HUES6 (cell line): ENCODE measurements at regions not wholly inside any gene's neighbourhood (a gene's known extent, or its start where the extent isn't known, plus 50 kb on each side); places are given as distances from the start of the nearest gene placed in this dataset.

Experiments
- H3K27ac ChIP-seq: 2 replicates; pipeline ENCODE4 v1.7.0; 2013; ENCODE audit warnings: low read depth, mild to moderate bottlenecking, low read length, inconsistent platforms
- H3K27me3 ChIP-seq: 2 replicates; pipeline ENCODE4 v1.6.1; 2013; ENCODE audit warnings: low read length; ENCODE audit not compliant: control insufficient read depth, insufficient read depth
- H3K36me3 ChIP-seq: 2 replicates; pipeline ENCODE4 v1.6.1; 2013; ENCODE audit warnings: low read length; ENCODE audit not compliant: control insufficient read depth, insufficient read depth
- H3K4me1 ChIP-seq: 2 replicates; pipeline ENCODE4 v1.6.1; 2013; ENCODE audit warnings: low read length; ENCODE audit not compliant: control insufficient read depth, insufficient read depth
- H3K4me3 ChIP-seq: 2 replicates; pipeline ENCODE4 v1.5.1; 2013; ENCODE audit warnings: low read depth, low read length
- H3K9ac ChIP-seq: one replicate; pipeline ENCODE4 v1.6.1; 2013; ENCODE audit warnings: mild to moderate bottlenecking, low read length
- H3K9me3 ChIP-seq: 2 replicates; pipeline ENCODE4 v1.6.1; 2013; ENCODE audit warnings: low read depth, low read length; ENCODE audit not compliant: control insufficient read depth, insufficient read depth

DNA sequence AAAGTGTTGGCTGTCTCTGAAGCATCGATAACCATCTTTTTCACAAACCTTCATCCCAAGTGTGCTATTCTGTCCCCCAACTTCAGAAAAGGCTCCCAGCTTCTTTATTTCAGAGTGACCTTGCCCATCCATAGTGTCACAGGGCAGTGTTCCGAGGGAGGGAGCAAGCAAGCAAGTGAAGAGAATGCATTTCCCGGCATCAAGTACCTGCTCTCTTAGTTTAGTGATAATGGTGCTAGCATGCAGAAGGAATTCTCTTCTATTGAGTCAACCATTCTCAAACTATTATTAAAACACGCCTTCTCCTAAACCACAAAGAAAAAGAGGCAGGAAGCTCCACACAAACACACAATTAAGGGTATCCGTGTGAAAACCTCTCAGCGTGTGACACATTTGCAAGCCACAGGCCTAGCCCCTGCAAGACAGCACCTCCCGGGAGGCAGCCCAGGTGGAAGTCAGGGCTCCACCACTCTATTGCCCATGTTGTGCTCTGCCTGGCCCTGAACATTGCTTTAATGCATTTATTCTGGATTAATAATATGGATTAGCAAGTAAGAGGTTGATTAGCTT is 504.9 kb downstream of the GALR1 start:
- Histone ChIP-seq H3K36me3 (no peaks in the 10 kb centered on the region), H3K9ac (no peak overlapping the region), H3K9me3 (no peaks in the 10 kb centered on the region), H3K27me3 (no peaks in the 10 kb centered on the region), H3K27ac (no peak overlapping the region), H3K4me3 (no peak overlapping the region), H3K4me1 (peaks cover 16% of the 10 kb centered on the region)

DNA sequence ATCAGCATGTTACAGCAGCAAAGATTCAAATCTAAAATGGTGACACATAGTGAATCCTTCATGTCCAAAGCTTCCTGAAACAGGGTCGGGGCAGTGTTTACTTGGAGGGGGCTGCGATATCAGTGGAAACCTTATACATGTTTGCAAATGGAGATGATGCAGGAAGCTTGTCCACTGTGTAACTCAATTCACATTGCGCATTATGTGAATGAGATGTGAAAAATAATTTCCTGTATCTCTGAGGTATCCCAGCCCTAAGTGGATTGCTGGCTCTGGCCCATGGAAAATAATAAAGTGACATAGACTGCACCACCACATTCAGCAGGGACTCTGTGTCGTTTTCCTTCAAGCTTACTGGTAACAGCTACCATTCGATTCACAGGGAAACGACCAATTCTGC is 505.5 kb downstream of the GALR1 start:
- H3K9ac ChIP-seq: no peak overlapping the region
- H3K4me1 ChIP-seq: peaks cover 16% of the 10 kb centered on the region
- H3K27me3 ChIP-seq: no peaks in the 10 kb centered on the region
- H3K9me3 ChIP-seq: no peaks in the 10 kb centered on the region
- no peak overlapping the region for H3K27ac ChIP-seq
- H3K4me3 ChIP-seq: no peak overlapping the region
- H3K36me3 ChIP-seq: no peaks in the 10 kb centered on the region

DNA sequence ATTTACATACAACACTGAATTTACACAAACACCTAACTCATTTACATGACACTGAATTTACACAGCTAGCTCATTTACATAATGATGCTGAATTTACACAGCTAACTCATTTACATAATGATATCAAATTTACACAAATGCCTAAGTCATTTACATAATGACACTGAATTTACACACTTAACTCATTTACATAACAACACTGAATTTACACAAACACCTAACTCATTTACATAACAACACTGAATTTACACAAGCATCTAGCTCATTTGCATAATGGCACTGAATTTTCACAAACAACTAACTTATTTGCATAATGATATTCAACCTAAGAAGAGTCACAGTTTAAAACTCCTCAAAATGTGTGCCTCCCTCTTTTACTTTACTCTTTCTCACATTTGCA is 511.7 kb downstream of the GALR1 start:
- Histone ChIP-seq H3K27me3 (no peaks in the 10 kb centered on the region), H3K9ac (no peak overlapping the region), H3K36me3 (no peaks in the 10 kb centered on the region), H3K4me3 (no peak overlapping the region), H3K27ac (no peak overlapping the region), H3K9me3 (peaks cover 10% of the 10 kb centered on the region), H3K4me1 (peaks cover 21% of the 10 kb centered on the region)

DNA sequence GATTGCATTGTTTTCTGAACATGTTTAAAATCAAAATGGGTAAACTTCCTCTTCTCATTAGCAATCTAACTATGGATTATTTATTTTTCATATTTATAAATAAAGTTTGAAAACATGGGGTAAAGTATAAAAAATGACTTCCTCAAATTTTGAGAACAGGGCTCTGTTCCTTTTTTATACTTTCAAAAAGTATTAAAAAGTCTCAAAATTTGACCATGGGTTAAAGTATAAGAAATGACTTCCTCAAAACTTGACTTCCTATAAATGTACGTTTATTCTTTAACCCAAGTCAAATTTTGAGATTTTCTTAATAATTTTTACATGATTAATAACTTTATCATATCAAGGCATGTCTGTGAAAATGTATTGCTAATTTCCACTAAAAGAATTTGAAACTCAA is 512.4 kb downstream of the GALR1 start:
- H3K27me3 ChIP-seq: no peaks in the 10 kb centered on the region
- no peak overlapping the region for H3K27ac ChIP-seq
- peaks cover 10% of the 10 kb centered on the region for H3K9me3 ChIP-seq
- H3K4me1 ChIP-seq: peaks cover 21% of the 10 kb centered on the region
- H3K4me3 ChIP-seq: no peak overlapping the region
- no peaks in the 10 kb centered on the region for H3K36me3 ChIP-seq
- H3K9ac ChIP-seq: no peak overlapping the region

DNA sequence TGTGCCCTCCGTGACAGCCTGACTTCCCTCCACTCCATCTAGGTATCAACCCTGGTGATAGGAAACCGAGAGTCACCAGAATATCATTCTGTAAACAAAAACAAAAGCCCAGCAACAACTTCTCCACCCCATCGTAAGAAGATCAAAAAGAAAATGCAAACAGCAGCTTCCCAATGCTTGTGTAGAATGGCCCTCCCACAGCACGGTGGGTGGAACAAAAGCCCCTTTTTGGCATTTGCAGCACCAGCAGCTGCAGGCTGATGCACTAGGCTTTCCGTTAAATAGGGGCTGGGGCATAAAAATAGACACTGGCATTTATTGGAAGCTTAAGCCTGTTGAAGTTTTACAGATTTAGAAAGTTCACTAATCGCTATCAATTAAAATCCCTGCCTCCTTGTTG is 513.0 kb downstream of the GALR1 start:
- Histone ChIP-seq H3K4me1 (peaks cover 21% of the 10 kb centered on the region), H3K9me3 (peaks cover 10% of the 10 kb centered on the region), H3K27me3 (no peaks in the 10 kb centered on the region), H3K9ac (no peak overlapping the region), H3K36me3 (no peaks in the 10 kb centered on the region), H3K27ac (no peak overlapping the region), H3K4me3 (peak overlapping the region; percentile 29; the same call in 1 of the 2 replicates)

DNA sequence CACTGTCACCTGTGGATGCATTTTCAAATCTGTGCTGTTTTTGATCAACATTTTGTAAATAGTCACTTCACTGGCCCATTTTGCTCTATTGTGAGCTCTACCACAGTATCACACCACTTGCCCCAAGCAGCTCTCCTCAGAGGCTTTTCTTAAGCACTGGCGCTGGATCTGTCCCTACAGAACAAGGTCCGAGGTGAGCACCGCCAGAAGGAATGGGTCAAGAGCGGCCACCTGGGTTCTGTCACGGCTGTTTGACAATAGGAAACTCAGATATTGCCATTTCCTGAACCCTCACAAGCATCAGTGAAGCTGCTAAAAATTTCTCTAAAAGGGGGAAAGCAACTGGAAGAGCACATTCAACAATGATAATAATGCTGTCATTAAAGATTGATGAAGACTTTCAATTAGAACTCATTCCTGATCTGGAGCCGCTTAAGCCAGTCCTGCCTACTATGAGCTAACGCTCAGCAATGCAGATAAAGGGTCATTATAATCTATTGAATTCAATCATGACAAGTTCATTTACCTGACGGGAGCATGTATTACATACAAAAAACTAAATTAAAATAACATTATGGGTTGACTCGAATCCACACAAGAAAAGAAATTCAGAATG is 514.0 kb downstream of the GALR1 start:
- Histone ChIP-seq H3K4me1 (peaks cover 21% of the 10 kb centered on the region), H3K36me3 (no peaks in the 10 kb centered on the region), H3K9me3 (peaks cover 10% of the 10 kb centered on the region), H3K27ac (no peak overlapping the region), H3K9ac (no peak overlapping the region), H3K27me3 (no peaks in the 10 kb centered on the region), H3K4me3 (no peak overlapping the region)

DNA sequence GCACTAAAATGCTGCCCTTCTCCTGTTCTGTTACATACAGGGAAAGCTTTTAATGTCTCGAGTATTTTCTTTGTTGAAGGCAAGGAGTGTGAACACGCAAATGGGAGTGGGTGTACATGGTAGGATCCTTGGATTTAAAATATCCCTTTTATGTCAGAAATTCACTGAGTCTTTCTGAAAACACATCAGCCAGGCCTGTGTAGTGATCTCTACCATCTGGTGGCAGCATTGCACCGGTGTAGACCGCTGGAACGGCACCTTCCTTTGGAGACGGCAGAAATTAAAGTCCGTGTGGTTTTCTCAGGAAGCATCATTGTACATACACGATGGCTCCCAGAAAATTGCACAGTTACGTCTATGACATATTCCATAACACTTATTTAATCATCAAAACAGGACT is 515.8 kb downstream of the GALR1 start:
- Histone ChIP-seq H3K27ac (no peak overlapping the region), H3K9ac (no peak overlapping the region), H3K4me3 (no peak overlapping the region), H3K36me3 (no peaks in the 10 kb centered on the region), H3K4me1 (peaks cover 21% of the 10 kb centered on the region), H3K27me3 (no peaks in the 10 kb centered on the region), H3K9me3 (peaks cover 13% of the 10 kb centered on the region)

DNA sequence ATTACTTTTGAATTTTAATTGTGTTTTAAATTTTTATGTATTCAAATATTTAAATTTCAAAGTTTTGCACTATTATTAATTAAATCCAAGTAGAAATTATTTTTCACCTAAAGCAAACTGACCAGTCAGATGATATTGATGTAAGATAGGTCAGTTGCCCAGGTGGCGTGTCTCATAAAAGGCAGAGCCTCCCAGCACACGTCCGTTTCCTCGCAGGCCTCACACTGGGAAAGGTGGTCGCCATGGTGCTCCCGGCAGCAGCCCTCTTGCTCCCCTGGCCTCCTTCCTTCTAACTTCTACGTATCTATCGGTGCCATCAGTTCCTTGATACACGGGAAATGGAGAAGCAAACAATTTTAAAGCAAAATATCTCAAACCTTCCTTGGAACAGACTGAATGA is 516.8 kb downstream of the GALR1 start:
- H3K4me1 ChIP-seq: peaks cover 21% of the 10 kb centered on the region
- no peak overlapping the region for H3K27ac ChIP-seq
- no peaks in the 10 kb centered on the region for H3K36me3 ChIP-seq
- no peak overlapping the region for H3K9ac ChIP-seq
- H3K9me3 ChIP-seq: peaks cover 5% of the 10 kb centered on the region
- H3K27me3 ChIP-seq: no peaks in the 10 kb centered on the region
- no peak overlapping the region for H3K4me3 ChIP-seq

DNA sequence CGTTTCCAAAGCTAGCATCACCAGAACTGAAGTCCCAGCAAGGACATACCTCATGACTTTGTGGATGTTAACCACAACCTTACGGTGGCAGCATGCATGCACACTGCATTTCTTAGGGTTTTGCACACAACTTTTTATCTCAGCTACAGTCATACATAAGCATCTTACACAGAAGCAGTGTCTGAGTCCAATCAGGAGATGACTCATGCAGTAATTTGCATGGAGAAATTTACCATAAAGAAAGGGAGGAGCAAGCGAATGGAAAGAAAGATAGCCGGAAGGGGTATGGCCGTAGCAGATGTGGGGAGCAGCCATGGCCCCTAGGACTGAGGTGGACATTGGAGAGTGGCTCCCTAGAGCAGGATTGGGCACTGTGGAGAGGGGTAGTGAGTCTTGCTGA is 522.5 kb downstream of the GALR1 start:
- Histone ChIP-seq H3K36me3 (no peaks in the 10 kb centered on the region), H3K4me3 (no peak overlapping the region), H3K9ac (no peak overlapping the region), H3K27ac (no peak overlapping the region), H3K9me3 (peaks cover 3% of the 10 kb centered on the region; the same call in 1 of the 2 replicates), H3K27me3 (no peaks in the 10 kb centered on the region), H3K4me1 (no peaks in the 10 kb centered on the region)

DNA sequence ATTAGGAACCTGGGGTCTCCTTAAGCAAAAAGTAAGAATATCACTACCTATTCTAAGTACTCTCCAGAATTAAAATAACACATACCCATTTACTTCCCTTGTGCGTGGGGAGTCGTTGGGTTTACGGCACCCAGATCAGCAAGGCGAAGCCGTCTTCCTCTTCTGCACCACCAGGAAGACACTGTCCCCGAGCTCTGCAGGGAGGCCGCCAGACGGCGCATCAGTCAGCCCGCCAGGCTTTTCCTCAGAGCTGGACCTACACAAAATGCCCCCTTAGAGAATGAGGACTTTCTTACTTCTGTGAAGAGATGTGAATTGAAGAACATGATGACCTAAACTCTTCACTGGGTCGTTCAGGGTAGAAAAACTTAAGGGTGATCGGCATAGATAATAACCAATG is 526.5 kb downstream of the GALR1 start:
- H3K4me1 ChIP-seq: no peaks in the 10 kb centered on the region
- no peak overlapping the region for H3K27ac ChIP-seq
- H3K9ac ChIP-seq: no peak overlapping the region
- no peaks in the 10 kb centered on the region for H3K27me3 ChIP-seq
- no peak overlapping the region for H3K4me3 ChIP-seq
- no peaks in the 10 kb centered on the region for H3K36me3 ChIP-seq
- no peaks in the 10 kb centered on the region for H3K9me3 ChIP-seq

DNA sequence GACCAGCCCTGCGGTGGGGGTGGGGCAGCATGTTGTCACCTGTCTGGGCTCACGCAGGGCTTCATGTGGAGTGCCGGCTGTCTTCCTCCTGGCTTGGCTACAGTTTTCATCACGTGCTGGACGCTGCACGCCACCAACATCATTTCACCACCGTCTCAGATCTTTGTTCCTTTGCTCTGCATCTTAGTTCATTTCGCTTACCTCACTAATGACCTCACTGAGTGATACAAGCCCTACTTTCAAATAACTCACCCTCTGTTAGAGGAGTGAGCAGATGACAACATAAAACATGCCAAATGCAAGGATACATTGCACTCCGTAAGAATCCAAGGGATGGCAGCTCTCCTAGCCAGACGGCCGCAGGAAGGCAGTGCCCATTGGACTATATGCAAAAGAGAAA is 527.5 kb downstream of the GALR1 start:
- Histone ChIP-seq H3K27me3 (no peaks in the 10 kb centered on the region), H3K9ac (no peak overlapping the region), H3K9me3 (no peaks in the 10 kb centered on the region), H3K27ac (no peak overlapping the region), H3K36me3 (no peaks in the 10 kb centered on the region), H3K4me1 (no peaks in the 10 kb centered on the region), H3K4me3 (no peak overlapping the region)
